Spleen (tissue), 11 donors: ENCODE measurements at regions not wholly inside any gene's neighbourhood (a gene's known extent, or its start where the extent isn't known, plus 50 kb on each side); places are given as distances from the start of the nearest gene placed in this dataset.

Experiments used
- DNase-seq: peaks from one replicate; pipeline ENCODE4 v3.0.0-alpha.2; 2020
- H3K27ac ChIP-seq, 8 donors: fragments of 200-600 bp; sonication (generic) in 7 of 8; 1 replicate in 4 of 8; 2 replicates in 4 of 8; pipeline versions ENCODE4 v1.5.0 to v1.8.0; 2016 to 2021; ENCODE audit warnings: inconsistent platforms in 4 of 8, mild to moderate bottlenecking in 4 of 8, moderate library complexity in 1 of 8
- H3K27me3 ChIP-seq, 7 donors: fragments of 200-600 bp; sonication (generic) in 6 of 7; replicated peaks in 1 of 7; 1 replicate in 4 of 7; 2 replicates in 3 of 7; pipeline versions ENCODE4 v1.5.0 to v1.8.0; 2016 to 2021; ENCODE audit warnings: inconsistent platforms in 3 of 7, mild to moderate bottlenecking in 1 of 7
- H3K36me3 ChIP-seq, 6 donors: fragments of 200-600 bp; sonication (generic) in 5 of 6; 1 replicate in 4 of 6; 2 replicates in 2 of 6; pipeline versions ENCODE4 v1.5.0 to v1.8.0; 2016 to 2021; ENCODE audit warnings: inconsistent platforms in 2 of 6
- H3K4me1 ChIP-seq, 6 donors: fragments of 200-600 bp; sonication (generic) in 5 of 6; 1 replicate in 3 of 6; 2 replicates in 3 of 6; pipeline versions ENCODE4 v1.5.0 to v1.8.0; 2016 to 2021; ENCODE audit warnings: inconsistent platforms in 3 of 6
- H3K4me3 ChIP-seq, 8 donors: fragments of 200-600 bp; sonication (generic) in 7 of 8; 1 replicate in 4 of 8; 2 replicates in 4 of 8; pipeline versions ENCODE4 v1.5.0 to v1.8.0; 2016 to 2021; ENCODE audit warnings: inconsistent platforms in 4 of 8, mild to moderate bottlenecking in 4 of 8, moderate library complexity in 2 of 8
- H3K9me3 ChIP-seq, 8 donors: fragments of 200-600 bp; sonication (generic) in 7 of 8; 1 replicate in 4 of 8; 2 replicates in 4 of 8; pipeline versions ENCODE4 v1.5.0 to v1.8.0; 2016 to 2021; ENCODE audit warnings: inconsistent platforms in 4 of 8
- POLR2A ChIP-seq, 3 donors: fragments of 450-650 bp; IDR thresholded peaks; one replicate each; pipeline ENCODE4 v1.5.1; 2017; ENCODE audit warnings: antibody characterized with exemption in 3 of 3, mild to moderate bottlenecking in 1 of 3
- POLR2AphosphoS5 ChIP-seq, 3 donors: sonication (generic); formaldehyde crosslinking; IDR thresholded peaks; one replicate each; pipeline ENCODE4 v1.5.1; 2017; ENCODE audit warnings: antibody characterized with exemption in 3 of 3
- WGBS, 5 donors: extraction: QIAGEN DNeasy Blood & Tissue Kit in 3 of 5; methylation state at CpG; one replicate each; pipeline versions ENCODE4 v1.1.5 to v1.1.7; 2013 to 2018; 5-methylcytosine and 5-hydroxymethylcytosine counted together
- intact Hi-C: fragments of 100-400 bp; cut with DNase I; formaldehyde crosslinking; loops from one replicate; pipeline ENCODE4 v1.15.0; 2023; ENCODE audit warnings: low total_unique reads
- TF ChIP-seq, protein P1 (sequence below), 11 experiments: fragments of 200-600 bp in 7 of 11; fragments of 450-650 bp in 4 of 11; sonication (generic) in 4 of 11; IDR thresholded peaks in 8 of 11; conservative IDR thresholded peaks in 3 of 11; 1 replicate in 7 of 11; 2 replicates in 4 of 11; pipeline versions ENCODE4 v1.4.0 to v1.8.0; 2016 to 2021; ENCODE audit warnings: antibody characterized with exemption in 11 of 11, inconsistent platforms in 4 of 11, mild to moderate bottlenecking in 1 of 11
- donor health status: healthy with polysubstance abuse.
- donor health status: DM: no; HTN: no; CAD: no; lungs with moderate emphysema.
- donor health status: DM: no; HTN: no; CAD: no.
- donor health status: Bipolar disorder and iron deficiency.
- donor health status: healthy.
- donor health status: DM: no; HTN: no; CAD: no.
- donor health status: DM: yes; HTN: yes; CAD: no.

DNA sequence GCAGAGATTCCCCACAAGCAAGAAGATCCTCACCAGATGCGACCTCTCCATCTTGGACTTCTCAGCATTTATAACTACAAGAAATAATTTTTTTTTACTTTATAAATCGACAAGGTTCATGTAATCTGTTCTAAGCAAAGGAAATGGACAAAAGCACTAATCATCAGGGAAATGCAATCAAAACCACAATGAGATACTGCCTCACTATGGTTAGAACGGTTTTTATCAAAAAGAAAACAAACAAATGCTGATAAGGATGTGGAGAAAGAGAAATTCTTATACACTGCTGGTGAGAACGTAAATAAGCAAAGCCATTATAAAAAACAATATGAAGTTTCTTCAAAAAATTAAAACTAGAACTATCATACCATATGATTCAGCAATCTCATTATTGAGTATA is 1382.6 kb downstream of the ARAP2 start:
- no peaks in the 10 kb centered on the region for H3K4me1 ChIP-seq
- 35 to 51% (median 46%) methylated on average over 4 of the region's 4 CpGs for WGBS, 5 donors
- H3K36me3 ChIP-seq: no peaks in the 10 kb centered on the region
- DNase-seq: no peak
- H3K27me3 ChIP-seq: no peaks in the 10 kb centered on the region
- H3K9me3 ChIP-seq: no peaks in the 10 kb centered on the region
- no peak overlapping the region for H3K4me3 ChIP-seq
- H3K27ac ChIP-seq: no peak overlapping the region
- intact Hi-C loops: no loop called here
- TF ChIP-seq, protein P1, sequence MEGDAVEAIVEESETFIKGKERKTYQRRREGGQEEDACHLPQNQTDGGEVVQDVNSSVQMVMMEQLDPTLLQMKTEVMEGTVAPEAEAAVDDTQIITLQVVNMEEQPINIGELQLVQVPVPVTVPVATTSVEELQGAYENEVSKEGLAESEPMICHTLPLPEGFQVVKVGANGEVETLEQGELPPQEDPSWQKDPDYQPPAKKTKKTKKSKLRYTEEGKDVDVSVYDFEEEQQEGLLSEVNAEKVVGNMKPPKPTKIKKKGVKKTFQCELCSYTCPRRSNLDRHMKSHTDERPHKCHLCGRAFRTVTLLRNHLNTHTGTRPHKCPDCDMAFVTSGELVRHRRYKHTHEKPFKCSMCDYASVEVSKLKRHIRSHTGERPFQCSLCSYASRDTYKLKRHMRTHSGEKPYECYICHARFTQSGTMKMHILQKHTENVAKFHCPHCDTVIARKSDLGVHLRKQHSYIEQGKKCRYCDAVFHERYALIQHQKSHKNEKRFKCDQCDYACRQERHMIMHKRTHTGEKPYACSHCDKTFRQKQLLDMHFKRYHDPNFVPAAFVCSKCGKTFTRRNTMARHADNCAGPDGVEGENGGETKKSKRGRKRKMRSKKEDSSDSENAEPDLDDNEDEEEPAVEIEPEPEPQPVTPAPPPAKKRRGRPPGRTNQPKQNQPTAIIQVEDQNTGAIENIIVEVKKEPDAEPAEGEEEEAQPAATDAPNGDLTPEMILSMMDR (IDR thresholded peaks at IDR 0.05 in 8 of 11, conservative IDR thresholded peaks at IDR 0.05 in 3 of 11): no peak
- TF ChIP-seq POLR2AphosphoS5 (IDR thresholded peaks at IDR 0.05) (no peak), POLR2A (IDR thresholded peaks at IDR 0.05) (no peak)

DNA sequence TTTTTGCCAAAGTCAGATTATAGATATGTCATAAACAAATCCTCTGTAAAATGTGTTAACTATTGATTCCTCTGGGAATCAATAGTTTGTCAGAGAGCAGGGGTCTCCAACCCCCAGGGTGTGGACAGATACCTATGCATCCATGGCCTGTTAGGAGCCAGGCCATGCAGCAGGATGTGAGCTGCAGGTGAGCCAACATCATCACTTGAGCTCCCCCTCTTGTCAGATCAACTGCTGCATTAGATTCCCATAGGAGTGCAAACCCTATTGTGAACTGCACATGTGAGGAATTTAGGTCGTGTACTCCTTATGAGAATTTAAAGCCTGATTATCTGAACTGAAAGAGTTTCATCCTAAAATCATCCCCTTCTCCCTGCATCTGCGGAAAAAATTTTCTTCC is 1365.4 kb downstream of the ARAP2 start:
- no peak for DNase-seq
- Histone ChIP-seq H3K4me1 (no peaks in the 10 kb centered on the region), H3K4me3 (no peak overlapping the region), H3K36me3 (no peaks in the 10 kb centered on the region), H3K27ac (no peak overlapping the region), H3K27me3 (no peaks in the 10 kb centered on the region), H3K9me3 (peaks cover 0 to 24% (median 14%) of the 10 kb centered on the region in 8 donors)
- intact Hi-C loops: no loop called here
- TF ChIP-seq, protein P1 (IDR thresholded peaks at IDR 0.05 in 8 of 11, conservative IDR thresholded peaks at IDR 0.05 in 3 of 11): no peak
- no peak for TF ChIP-seq POLR2A (IDR thresholded peaks at IDR 0.05)
- TF ChIP-seq POLR2AphosphoS5 (IDR thresholded peaks at IDR 0.05): no peak
- WGBS, 5 donors: 60 to 77% (median 66%) methylated on average over 2 of the region's 2 CpGs

DNA sequence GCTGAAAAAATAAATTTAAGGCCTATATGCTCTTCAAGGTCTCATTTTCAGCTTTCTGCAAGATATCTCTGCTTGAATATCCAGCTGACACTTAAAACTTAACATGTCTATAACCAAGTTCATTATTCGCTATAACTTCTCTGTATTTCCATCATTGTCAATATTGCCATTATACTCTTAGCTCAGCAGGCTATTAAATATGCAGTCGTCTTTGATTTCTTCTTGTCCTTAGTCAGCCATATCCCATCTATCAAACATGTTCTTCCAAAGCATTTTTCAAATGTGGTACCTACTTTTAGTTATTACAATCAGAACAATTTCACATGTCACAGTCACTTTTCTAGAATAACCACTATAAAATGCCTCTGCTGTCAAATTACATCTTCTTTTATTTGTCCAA is 1364.1 kb downstream of the ARAP2 start:
- Histone ChIP-seq H3K27me3 (no peaks in the 10 kb centered on the region), H3K27ac (no peak overlapping the region), H3K9me3 (peaks cover 0 to 15% (median 2%) of the 10 kb centered on the region in 8 donors), H3K4me3 (no peak overlapping the region), H3K4me1 (no peaks in the 10 kb centered on the region), H3K36me3 (no peaks in the 10 kb centered on the region)
- 63 to 80% (median 74%) methylated on average over 2 of the region's 2 CpGs for WGBS, 5 donors
- TF ChIP-seq, protein P1 (IDR thresholded peaks at IDR 0.05 in 8 of 11, conservative IDR thresholded peaks at IDR 0.05 in 3 of 11): no peak
- no peak for TF ChIP-seq POLR2A (IDR thresholded peaks at IDR 0.05)
- DNase-seq: no peak
- intact Hi-C loops: no loop called here

DNA sequence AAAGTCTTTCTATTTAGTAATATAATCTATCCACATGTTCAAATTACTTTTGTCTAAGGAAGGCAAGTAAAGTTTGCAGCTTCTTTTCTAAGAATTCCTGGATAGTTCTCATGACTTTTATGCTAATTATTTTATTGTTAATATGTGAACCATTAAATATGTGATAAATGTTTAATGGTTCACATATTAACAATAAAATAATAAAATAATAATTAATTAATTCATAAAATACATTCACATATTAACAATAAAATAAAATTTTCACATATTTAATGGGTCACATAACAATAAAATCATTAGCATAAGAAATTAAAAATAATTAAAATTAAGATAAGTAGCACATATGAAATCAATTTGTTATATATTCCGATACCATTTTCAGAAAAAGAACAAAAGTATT is 1352.4 kb downstream of the ARAP2 start:
- Histone ChIP-seq H3K9me3 (peaks cover 0 to 3% (median 0%) of the 10 kb centered on the region in 8 donors), H3K4me1 (no peaks in the 10 kb centered on the region), H3K36me3 (no peaks in the 10 kb centered on the region), H3K4me3 (no peak overlapping the region), H3K27ac (no peak overlapping the region), H3K27me3 (no peaks in the 10 kb centered on the region)
- no peak for DNase-seq
- 87 to 100% (median 97%) methylated on average over 1 of the region's 1 CpG for WGBS, 5 donors
- TF ChIP-seq POLR2AphosphoS5 (IDR thresholded peaks at IDR 0.05) (no peak), POLR2A (IDR thresholded peaks at IDR 0.05) (no peak)
- TF ChIP-seq, protein P1 (IDR thresholded peaks at IDR 0.05 in 8 of 11, conservative IDR thresholded peaks at IDR 0.05 in 3 of 11): no peak
- intact Hi-C loops: no loop called here
